GM18498 (cell line): ENCODE measurements at regions not wholly inside any gene's neighbourhood (a gene's known extent, or its start where the extent isn't known, plus 50 kb on each side); places are given as distances from the start of the nearest gene placed in this dataset.

ENCODE experiments used
- ATAC-seq: cut with Tn5 transposase; IDR thresholded peaks from one replicate; pipeline ENCODE4 v1.9.1; 2021; ENCODE audit warnings: mild to moderate bottlenecking, moderate library complexity; ENCODE audit not compliant: unreplicated experiment

DNA sequence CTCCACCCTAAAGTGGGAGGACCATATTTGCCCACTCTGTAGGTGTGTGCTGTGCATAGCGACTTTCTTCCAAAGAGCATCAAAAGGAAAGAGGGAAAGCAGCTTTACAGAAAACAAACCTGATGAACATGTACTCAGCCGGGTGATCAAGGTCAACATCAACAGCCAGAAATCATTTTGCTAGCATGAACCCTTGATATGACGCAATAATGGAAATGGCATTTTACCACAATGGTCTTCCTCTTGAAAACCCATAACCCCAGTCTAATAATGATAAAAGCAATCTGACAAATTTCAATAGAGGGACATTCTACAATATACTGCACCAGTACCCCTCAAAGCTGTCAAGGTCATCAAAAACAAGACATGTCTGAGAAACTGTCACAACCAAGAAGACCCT lies 350.2 kb downstream of the FBXO15 start:
- ATAC-seq, result no peak

DNA sequence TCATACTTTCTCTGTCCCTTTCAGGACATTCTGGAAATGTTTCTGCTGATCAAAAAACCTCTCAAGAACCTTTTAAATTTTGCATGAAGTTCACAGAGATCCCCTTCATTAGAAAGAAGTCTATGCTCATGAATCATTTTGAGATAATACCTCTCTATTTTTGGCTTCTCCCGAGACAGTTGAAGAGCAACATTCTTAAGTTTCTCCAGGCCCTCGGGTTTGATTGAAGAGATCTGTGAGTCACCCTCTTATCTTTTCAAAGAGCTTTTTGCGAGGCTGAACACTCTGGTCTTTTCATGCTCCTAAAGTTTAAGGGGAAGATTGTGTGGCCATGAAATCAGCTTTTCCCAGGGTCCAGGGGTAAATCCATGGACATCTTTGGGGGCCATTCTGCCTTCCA lies 354.2 kb downstream of the FBXO15 start:
- no peak for ATAC-seq

DNA sequence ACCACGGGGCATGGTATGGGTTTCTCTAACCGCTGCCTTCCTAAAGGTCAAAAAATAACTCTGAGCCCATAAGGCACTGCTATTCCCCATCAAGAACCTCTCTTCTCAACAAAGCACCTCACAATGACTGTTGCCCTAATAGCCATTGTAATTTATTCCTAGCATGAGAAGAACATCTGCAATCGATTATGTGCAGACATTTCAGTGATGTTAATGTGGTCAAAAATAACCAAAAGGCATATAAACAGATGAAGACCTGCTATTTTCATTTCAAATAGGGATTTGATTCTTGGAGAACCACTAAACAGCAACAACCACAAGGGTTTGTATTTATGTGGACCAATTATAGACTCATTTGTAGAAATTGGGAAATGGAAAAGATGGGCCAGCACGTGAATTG lies 356.6 kb downstream of the FBXO15 start:
- ATAC-seq, result no peak

- ATAC-seq, result no peak
Observed at GRCh38 chr18:73790587-73790986, 357.0 kb downstream of the FBXO15 start.

GRCh38 chr18:73787316-73787715 lies 360.3 kb downstream of the FBXO15 start:
- ATAC-seq, result no peak

DNA sequence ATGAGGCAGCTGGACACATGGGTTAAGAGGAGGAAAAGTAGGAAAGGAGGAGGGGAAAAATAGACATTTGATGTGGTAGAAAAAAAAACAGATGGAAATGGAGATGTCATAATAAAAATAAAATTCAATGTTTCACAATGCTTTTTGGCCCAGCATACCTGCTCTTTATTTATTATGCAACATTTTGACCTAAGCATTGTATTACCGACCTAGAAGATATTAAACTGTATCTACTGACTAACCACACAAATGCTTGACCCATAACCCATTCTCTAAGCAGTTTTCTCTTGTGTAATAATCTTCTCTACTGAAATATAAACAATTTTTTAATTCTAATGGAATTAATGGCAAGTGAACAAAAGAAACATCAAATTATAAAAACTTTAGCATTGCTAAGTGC lies 362.3 kb downstream of the FBXO15 start:
- no peak for ATAC-seq

DNA sequence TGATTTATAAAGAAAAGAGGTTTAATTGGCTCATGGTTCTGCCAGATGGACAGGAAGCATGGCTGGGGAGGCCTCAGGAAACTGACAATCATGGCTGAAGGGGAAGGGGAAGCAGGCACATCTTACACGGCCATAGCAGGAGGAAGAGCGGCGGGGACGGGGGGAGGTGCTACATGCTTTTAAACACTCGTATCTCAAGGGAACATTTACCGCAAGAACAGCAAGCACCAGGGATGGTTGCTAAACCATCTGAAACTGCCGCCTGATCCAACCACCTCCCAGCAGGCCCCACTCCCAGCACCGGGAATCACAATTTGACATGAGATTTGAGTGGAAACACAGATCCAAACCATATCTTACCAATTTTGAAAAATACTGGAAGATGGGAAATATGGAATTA lies 362.8 kb downstream of the FBXO15 start:
- ATAC-seq, result no peak

- ATAC-seq, result no peak
Observed at GRCh38 chr18:73782405-73782804, 365.2 kb downstream of the FBXO15 start.

DNA sequence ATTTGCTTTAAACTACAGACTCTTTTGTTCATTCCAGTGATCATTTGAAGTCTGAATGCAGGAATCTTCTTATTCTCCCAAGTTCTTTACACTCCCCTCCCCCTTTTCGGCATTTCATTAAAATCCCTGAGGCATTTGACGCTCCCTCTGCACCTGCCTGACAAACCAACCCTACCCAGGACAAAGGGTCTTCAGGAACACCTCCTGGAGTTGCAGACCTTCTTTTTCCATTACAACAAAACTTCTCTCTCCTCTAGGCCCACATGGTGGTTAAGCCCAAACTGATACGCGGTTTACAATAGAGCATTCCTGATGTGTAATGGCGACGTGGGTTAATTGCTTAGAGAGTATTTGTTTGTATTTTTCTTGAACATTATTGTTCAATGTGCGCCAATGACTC lies 367.4 kb downstream of the FBXO15 start:
- no peak for ATAC-seq

- ATAC-seq, result no peak
Observed at GRCh38 chr18:73778032-73778359, 369.6 kb downstream of the FBXO15 start.

DNA sequence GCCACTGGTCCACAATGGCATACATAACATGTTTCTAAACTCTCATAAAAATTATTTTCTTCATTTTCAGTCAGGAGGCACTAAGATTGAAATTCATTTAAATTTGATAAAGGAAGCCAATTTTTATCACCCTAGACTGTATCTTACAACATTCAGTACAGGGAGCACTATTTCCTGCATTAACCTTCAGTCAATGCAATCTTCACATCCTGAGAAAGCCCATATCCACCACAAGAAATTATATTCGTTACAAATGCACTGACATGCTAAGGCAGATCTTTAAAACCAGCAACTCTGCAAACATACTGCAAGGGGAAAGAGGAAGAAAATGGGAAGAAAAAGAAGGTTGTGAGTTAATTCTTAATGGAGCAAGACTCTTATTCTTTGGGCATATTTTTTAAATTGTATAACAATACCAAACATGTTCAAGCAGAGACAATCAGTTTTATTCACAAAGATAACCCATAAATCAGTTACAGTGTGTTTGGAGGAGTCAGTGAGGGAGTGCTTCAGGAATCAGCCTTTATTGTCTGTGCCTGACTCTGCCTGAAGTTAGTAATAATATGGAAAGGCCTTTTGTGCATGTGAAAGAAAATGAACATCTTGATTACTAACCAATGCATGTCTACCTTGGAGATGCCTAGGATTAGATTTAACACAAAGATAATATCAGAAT lies 370.1 kb downstream of the FBXO15 start:
- no peak for ATAC-seq

DNA sequence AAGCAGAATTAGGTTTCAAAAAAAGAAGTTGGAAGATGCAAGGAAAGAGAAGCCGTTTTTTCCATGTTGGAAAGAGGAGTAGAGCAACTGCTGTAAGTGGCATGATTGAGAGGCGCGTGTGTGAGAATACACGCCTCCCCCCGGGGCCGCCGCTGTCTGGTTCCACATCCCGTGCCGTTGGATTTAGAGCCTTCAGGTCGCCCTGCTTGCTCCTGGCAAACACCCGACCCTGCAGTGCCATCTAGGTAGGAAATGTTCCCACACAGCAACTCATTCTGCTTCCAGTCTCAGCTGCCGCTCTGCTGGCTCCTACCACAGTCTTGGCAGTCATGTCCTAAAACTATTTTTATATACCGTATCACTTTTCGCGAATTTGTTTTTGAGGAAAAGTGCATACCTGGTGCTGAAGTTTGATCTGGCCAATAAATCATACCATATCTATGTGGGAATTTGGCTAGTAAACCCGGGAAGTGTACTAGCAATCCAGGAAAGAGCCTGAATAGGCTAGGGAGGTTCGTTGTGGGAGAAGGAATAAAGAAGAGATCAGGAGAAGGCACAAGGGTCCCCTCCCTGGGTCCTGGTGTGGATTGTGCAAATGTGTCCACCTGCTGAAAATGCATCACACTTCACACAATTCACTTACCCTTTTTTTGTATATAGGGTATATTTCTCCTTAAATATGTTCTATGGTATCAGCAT lies 372.7 kb downstream of the FBXO15 start:
- no peak for ATAC-seq

DNA sequence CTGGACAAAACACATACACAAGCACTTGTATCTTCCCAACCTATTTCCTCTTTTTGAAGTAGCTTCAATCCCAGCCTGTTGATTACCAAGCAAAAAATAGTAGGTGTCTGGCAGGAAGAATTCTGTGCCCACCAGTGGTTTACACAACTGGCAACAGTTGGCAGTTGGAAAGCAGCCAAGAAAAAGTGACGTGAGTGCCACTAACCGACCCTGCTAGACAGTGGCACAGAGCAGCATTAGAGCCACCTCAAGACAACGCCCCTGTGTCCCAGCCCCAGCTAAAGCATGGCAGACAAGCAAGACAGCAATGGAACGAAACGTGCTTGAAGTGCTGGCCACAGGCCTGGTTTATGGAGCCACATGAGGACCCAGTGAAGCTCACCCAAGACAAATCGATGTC lies 379.6 kb downstream of the FBXO15 start:
- ATAC-seq, result no peak

GRCh38 chr18:73766910-73767515 lies 380.6 kb downstream of the FBXO15 start:
- ATAC-seq, result no peak

GRCh38 chr18:73758446-73758845 lies 389.2 kb downstream of the FBXO15 start:
- no peak for ATAC-seq

DNA sequence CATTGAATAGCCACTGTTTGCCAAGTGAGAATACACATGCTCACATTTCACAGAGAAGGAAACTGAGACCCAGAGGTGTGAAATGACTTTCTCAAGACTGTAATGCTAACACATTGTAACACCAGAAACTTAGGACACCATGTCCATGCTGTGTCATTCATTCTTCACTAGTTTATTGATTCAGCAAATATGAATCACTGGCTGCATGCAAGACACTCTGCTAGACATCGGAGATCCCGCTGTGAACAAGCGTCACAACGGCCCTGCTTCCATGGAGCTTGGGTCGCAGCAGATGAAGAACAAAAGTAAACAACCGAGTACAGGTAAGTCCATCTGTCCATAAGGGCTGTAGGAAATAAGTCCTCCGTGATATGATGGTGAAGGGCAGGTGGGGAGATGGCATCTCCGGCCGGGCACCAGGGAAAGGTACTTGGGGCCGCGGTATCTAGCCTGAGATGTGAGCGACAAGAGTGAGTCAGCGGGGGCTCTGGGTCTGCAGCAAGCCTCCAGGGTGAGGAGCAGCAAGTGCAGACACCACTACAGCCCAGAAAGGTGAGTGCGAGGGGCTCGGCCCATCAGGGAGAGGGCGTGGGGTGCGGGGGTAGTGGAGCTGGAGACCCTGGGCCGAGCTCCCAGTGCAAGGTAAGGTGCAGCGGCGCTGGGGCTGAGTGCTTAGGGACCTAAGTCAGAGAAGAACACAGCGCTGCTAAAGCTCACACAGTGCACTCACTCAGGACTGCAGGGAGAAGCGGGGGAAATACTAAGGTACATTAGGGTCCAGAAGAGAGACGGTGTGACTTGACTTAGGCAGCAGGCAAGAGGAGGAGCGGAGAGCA lies 391.2 kb downstream of the FBXO15 start:
- no peak for ATAC-seq

- no peak for ATAC-seq
Observed at GRCh38 chr18:73752965-73753364, 394.7 kb downstream of the FBXO15 start.

DNA sequence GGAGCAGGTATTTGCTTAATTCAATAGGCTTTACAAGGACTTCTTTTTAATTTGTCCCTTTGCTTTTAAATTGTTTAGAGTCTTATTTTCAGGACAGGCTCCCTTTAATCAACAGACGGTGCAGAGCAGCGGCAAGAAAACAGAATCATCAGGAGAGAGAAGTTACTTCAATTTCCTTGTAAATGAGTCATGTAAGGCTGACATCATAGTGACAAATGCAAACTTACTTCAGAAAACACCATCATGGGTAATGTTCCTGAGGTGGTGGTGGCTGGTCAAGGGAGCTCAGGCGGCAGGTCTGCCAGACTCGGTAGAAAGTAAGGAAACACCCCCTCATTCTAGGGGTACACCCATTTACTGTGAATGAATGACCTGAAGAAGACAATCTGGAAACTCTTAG lies 395.1 kb downstream of the FBXO15 start:
- ATAC-seq, result no peak

DNA sequence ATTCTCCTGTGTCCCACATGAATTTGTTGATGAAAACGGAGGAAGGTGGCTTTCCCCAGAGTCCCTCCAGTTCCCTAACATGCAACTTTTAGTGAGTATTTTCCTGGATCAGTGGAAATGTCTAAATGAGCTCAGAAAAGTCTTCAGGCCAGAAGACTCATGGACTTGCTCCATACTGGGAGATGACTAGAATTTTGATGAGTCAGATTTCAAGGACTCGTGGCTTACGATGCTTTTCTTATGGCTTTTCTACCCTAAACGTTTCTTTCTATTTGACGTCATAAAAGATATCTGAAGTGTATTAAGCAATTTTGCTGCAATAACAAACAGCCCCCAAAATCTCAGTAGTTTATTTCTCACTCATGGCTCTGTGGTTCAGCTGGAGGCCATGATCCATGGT lies 397.6 kb downstream of the FBXO15 start:
- no peak for ATAC-seq

- no peak for ATAC-seq
Observed at GRCh38 chr18:73749304-73749703, 398.3 kb downstream of the FBXO15 start.

GRCh38 chr18:73748731-73749130 lies 398.9 kb downstream of the FBXO15 start:
- ATAC-seq, result no peak

GRCh38 chr18:73746101-73746500 lies 401.5 kb downstream of the FBXO15 start:
- ATAC-seq, result no peak
